Stimulated activated CD8-positive, alpha-beta memory T cell treated with anti-CD3 and anti-CD28 coated beads, Interleukin-7, amount 100 ng/mL, for 1 hour (primary cell): ENCODE measurements at regions not wholly inside any gene's neighbourhood (a gene's known extent, or its start where the extent isn't known, plus 50 kb on each side); places are given as distances from the start of the nearest gene placed in this dataset.

Experiments
- DNase-seq, 2 donors: peaks; one replicate each; pipeline ENCODE4 v3.0.0-alpha.2; 2020; ENCODE audit warnings: low read depth in 2 of 2

DNA sequence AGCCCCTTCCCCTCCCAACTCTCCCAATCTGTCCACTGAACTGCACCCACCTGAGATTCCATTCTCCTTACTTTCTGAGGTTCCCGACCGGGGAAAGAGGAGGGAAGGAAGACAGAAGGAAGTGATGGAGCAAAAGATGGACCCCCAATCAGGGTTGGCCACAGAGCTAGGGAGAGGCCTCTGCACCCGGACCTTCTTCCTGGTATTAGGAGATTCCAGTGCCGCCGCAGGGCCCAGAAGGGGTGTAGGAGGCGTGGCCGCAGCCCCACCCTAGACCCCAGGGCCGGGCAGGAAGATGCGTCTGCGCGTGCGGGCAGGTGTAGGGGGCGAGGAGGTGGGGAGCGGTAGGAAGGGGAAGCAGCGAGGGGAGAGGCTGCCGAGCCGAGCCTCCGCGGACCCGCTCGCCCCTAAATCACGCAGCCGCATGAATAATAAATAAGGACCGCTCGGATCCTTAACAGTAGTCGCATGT is 104.2 kb upstream of the MVB12B start:
- no peak for DNase-seq

GRCh38 chr9:126222835-126223431 is 103.7 kb upstream of the MVB12B start:
- no peak for DNase-seq

- DNase-seq: no peak
Observed at GRCh38 chr9:126223798-126224531, 102.7 kb upstream of the MVB12B start.

DNA sequence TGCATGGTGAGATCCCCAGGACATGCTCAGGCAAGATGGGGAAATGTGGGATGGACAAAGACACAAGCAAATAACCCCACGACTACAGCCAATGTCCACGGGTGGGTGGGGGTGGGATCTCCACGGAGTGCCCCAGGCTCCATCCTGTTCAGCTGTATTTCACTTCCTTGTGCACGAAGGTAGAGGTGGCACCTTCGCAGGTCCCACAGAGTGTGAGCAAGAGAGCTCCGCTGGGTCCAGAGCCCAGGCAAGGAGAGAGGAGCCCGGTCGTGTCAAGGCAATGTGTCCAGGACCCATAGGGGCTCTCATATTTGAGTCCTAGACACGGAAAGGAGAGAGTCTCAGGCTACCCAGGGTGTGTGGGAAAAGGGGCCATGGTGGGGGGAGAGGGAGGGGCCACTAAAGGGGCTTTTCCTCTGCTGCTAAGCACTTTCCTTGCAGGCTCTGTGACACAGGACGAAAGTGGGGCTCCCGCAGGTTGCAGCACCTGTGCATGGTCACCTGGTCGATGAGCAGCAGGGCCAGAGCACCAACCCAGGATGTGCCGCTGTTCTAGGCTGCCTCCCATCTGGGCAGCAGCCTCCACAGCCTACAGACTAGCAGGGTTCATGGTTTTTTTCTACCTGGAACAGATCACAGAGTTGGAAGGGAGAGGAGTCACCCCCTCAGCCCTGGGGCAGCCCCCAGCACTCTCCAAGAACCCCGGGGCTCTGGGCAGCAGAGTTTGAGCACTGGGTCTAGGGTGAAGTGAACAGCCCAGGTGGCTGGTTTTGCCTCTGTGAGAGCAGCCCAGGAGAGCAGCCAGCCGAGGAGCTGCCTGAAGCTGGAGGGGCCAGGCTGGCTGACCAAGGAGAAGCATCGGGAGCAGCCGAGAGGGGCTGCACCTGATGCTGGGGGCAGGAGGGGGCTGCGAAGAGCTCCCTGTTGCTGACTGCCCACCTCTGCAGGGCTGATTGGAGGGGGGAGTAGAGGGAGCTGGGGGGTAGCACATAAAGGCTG is 100.7 kb upstream of the MVB12B start:
- no peak for DNase-seq

DNA sequence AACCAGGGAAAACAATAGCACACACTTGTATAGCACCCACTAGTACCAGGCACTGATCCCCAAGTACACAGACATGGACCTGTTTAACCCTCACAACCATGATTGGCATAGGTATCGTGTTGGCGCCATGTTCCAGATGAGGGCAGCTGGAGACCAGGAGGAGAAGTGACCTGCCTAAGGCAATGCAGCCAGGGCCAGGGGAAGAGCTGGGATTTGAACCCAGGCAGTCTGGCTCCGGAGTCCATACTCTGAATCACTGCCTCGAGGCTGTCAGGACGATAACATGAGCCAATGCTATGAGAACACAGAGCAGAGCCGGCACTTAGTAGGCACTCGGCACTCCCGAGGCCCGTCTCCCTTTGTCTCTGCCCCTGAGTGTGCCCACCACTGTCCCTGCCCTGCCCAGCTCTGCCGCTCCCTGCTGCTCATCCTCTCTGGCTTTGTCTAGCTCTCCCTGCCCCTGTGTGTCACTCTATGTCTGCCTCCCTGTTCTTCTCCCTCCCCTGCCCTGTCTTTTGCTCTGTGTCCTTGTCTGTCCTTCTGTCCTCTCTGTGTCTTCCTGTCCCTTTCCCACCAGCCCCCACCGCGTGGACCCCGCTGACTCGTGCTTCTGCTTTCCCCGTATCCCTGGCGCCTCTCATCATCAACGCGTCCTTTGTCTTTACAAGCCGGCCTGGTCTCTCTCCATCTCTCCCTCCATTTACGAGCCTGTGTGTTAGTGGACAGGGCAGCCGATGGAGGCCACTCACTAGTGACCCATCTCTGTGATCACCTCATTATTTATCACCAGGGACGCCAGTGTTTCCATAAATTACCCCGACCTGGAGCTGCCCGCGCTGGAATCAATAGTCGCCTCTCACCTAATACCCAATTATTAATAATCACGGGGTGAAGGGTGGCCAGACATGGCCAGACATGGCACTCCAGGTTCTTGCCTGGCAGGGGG is 99.4 kb upstream of the MVB12B start:
- no peak for DNase-seq

DNA sequence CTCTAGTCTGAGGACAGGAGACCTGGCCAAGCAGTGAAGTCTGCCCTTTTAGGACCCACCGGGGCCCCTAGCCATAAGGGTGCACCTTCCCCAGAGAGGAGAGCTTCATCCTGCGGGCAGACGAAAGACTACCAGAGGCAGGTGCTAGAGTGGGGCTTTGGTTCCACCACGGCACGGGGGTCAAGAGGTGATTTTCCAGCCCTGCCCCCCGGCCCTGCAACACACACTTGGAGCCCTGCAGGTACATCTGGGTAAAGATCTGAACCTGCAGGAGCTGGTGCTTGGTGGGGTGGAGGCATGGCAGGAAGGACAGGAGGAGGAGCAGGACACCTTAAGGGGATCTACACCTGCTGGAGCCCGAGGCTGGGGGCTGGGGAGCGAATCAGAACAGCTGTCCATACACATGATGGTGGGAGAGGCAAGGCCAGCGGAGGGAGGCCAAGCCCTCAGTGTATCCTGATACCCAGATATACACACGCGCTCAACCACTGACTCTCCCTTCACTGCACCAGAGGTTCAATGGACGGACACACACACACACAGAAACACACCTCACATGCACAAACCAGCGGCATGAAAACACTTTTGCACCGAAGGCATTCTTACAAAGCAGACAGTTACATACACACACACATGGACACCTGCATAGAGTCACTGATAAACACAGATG is 98.4 kb upstream of the MVB12B start:
- DNase-seq: no peak

- DNase-seq: peak; percentile 27 to 41
Observed at GRCh38 chr9:126228781-126229444, 97.7 kb upstream of the MVB12B start.

DNA sequence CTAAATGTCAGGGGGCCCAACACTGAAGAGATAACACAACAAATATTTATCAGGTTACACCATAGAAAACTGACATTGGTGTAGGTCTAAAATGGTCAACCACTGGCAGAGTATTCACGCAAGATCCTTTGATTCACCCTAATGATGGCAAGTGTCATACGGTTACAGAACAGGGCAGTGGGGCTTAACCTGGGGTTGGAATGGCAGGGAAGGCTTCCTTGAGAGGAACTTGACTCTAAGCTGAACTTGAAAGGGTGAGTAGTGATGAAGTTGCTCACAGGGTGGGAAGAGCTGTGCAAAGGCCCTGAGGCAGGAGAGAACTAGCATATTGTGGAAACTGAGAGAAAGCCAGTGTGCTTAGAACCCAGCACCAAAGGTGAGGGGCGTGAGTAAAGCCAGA is 97.1 kb upstream of the MVB12B start:
- DNase-seq: no peak

DNA sequence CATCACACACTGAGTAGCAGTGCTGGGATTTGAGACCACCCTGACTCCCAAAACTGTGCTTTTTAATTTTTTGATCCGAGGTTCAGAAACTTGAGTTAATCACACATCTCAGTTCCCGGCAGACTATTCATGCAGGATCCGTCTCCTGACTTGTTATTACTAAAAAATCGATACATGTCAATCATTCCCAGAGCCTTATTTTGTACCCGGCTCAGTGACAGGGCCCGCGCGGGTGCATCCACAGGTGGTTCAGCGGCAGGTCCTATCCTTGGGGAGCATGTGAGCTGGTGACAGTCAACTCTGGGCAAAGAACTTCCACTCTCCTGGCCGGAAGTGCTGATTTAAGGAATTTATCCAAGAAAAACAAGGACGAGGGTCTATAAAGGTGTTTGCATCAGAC is 95.9 kb upstream of the MVB12B start:
- no peak for DNase-seq

- DNase-seq: no peak
Observed at GRCh38 chr9:126232461-126232860, 94.2 kb upstream of the MVB12B start.

DNA sequence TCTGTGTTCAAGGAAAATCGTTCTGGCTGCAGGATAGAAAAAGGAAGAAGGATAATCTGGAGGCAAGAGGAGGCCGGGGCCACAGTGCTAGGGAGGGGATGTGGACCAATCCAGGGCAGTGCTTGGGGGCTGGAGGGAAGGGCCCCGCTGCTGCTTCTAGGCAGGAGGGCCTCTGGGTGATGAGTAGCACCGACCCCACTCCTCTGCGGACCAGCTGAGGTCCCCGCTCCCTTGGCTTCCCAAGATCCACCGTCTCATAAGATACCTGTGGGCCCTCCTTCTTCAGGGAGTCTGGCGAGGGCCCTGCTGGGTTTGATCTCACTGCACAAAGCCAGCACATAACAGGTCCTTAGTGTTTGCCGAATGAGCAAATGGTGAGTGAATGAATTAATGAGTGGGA is 93.5 kb upstream of the MVB12B start:
- no peak for DNase-seq

GRCh38 chr9:126233913-126234525 is 92.6 kb upstream of the MVB12B start:
- no peak for DNase-seq

- no peak for DNase-seq
Observed at GRCh38 chr9:126234681-126235335, 91.8 kb upstream of the MVB12B start.

GRCh38 chr9:126235336-126236243 is 91.0 kb upstream of the MVB12B start:
- DNase-seq: no peak

DNA sequence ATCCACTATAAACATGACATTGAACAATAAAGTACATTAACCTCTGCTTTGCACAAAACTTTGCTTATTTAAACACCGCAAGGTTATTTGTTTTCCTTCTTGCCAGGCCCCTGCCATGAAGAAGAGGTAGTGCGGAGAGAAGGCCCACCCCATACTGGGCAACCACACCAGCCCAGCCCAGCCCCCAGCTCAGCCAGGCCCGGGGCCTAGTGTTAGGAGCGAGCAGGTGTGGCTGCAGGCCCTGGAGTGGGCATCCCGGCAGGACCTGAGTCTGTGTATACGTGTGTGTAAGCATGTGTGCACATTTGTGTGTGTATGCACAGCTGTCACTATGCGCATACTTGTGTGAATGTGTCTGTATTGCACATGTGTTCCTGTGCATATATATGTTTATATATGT is 90.4 kb upstream of the MVB12B start:
- DNase-seq: no peak

- DNase-seq: no peak
Observed at GRCh38 chr9:126238415-126238814, 88.2 kb upstream of the MVB12B start.

DNA sequence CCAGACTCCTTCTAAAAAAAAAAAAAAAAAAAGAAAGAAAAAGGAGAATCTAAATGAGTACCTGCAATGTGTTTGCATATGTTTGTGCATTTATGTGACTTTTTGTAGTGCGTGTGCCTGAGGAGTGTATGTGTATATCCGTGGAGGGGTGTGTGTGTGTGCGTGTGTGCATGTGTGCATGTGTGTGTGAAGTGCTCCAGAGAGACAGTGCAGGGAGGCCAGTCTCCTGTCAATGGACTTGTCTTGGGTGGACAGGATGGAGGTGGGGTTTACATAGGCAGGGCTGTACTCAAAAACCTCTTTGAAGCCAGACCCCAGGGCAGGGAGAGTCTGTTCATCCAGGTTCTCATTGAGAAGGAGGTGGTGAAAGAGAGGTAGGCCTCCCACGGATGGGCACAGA is 87.1 kb upstream of the MVB12B start:
- no peak for DNase-seq

DNA sequence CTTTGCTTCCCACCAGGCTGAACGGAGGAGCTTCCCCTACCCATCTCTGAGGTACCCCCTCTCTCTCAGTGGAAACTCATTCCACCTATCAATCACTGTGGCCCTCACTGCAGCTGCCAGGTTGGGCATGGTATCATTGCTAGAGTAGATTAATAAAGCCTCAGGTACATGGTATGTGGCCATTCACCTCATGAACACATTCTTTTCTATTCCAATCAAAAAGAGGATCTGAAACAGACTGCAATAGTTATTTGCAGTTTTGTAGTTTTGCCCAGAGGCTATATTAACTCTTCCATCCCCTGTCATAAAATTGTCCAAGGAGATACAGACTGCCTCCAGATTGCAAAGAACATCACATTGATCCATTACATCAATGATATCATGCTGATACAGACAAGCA is 85.8 kb upstream of the MVB12B start:
- no peak for DNase-seq
